Keratinocyte (primary cell): ENCODE measurements at regions not wholly inside any gene's neighbourhood (a gene's known extent, or its start where the extent isn't known, plus 50 kb on each side); places are given as distances from the start of the nearest gene placed in this dataset.

ENCODE experiments used
- DNase-seq: peaks from one replicate; pipeline ENCODE4 v3.0.0-alpha.2; 2011; ENCODE audit warnings: low read depth, missing footprints, low spot score
- FAIRE-seq: peaks from 2 replicates; lab custom pipeline; 2011; peaks lifted over from hg19 to GRCh38; lab: Jason Lieb, UNC
- H2AFZ ChIP-seq: 2 replicates; pipeline ENCODE4 v1.6.0; 2012; ENCODE audit warnings: low read length, control low read depth, inconsistent platforms; ENCODE audit not compliant: control insufficient read depth
- H3K27ac ChIP-seq: 2 replicates; pipeline ENCODE4 v1.5.1; 2011; ENCODE audit warnings: low read length; ENCODE audit not compliant: control insufficient read depth, insufficient read depth
- H3K27me3 ChIP-seq: 3 replicates; pipeline ENCODE4 v1.6.0; 2011; ENCODE audit warnings: low read length; ENCODE audit not compliant: control insufficient read depth, insufficient read depth; ENCODE audit errors: extremely low read depth
- H3K36me3 ChIP-seq, 2 experiments: 2 replicates in 1 of 2; 3 replicates in 1 of 2; pipeline ENCODE4 v1.5.1; 2011; ENCODE audit warnings: low read length in 2 of 2, mild to moderate bottlenecking in 1 of 2; ENCODE audit not compliant: control insufficient read depth in 2 of 2, insufficient read depth in 2 of 2; ENCODE audit errors: extremely low read depth in 1 of 2
- H3K4me1 ChIP-seq: 3 replicates; pipeline ENCODE4 v1.5.1; 2011; ENCODE audit warnings: low read length; ENCODE audit not compliant: control insufficient read depth, insufficient read depth; ENCODE audit errors: extremely low read depth
- H3K4me2 ChIP-seq: 3 replicates; pipeline ENCODE4 v1.6.0; 2011; ENCODE audit warnings: low read depth, low read length; ENCODE audit not compliant: control insufficient read depth, insufficient read depth; ENCODE audit errors: extremely low read depth
- H3K4me3 ChIP-seq, 3 experiments: fragments of 200-600 bp in 1 of 3; sonication (generic) in 1 of 3; 2 replicates in 2 of 3; 3 replicates in 1 of 3; pipeline ENCODE4 v1.5.1; 2011 to 2016; ENCODE audit warnings: low read length in 3 of 3, mild to moderate bottlenecking in 3 of 3, control low read depth in 2 of 3, inconsistent platforms in 1 of 3, low read depth in 1 of 3, mixed read lengths in 1 of 3, mixed run types in 1 of 3, moderate library complexity in 1 of 3; ENCODE audit not compliant: control insufficient read depth in 2 of 3, insufficient read depth in 2 of 3; ENCODE audit errors: extremely low read depth in 1 of 3
- H3K79me2 ChIP-seq: 2 replicates; pipeline ENCODE4 v1.6.0; 2012; ENCODE audit warnings: low read length; ENCODE audit not compliant: control insufficient read depth, insufficient read depth
- H3K9ac ChIP-seq: 3 replicates; pipeline ENCODE4 v1.6.0; 2011; ENCODE audit warnings: low read length; ENCODE audit not compliant: control insufficient read depth, insufficient read depth; ENCODE audit errors: extremely low read depth
- H3K9me1 ChIP-seq: 3 replicates; pipeline ENCODE4 v1.6.0; 2011; ENCODE audit warnings: low read length; ENCODE audit not compliant: control insufficient read depth, insufficient read depth; ENCODE audit errors: extremely low read depth
- H3K9me3 ChIP-seq: 2 replicates; pipeline ENCODE4 v1.5.1; 2012; ENCODE audit warnings: low read depth, low read length; ENCODE audit not compliant: control insufficient read depth
- H4K20me1 ChIP-seq: 3 replicates; pipeline ENCODE4 v1.6.0; 2011; ENCODE audit warnings: low read length; ENCODE audit not compliant: control insufficient read depth, insufficient read depth; ENCODE audit errors: extremely low read depth
- CTCF ChIP-seq, 3 experiments: IDR thresholded peaks in 1 of 3; conservative IDR thresholded peaks in 1 of 3; optimal IDR thresholded peaks in 1 of 3; 2 replicates in 2 of 3; 3 replicates in 1 of 3; pipeline versions ENCODE3 to v1.5.1; 2011; ENCODE audit warnings: low read length in 3 of 3, mild to moderate bottlenecking in 3 of 3, moderate library complexity in 2 of 3, control low read depth in 1 of 3, inconsistent platforms in 1 of 3; ENCODE audit not compliant: insufficient read depth in 2 of 3; ENCODE audit errors: extremely low read depth in 1 of 3
- EZH2 ChIP-seq: IDR thresholded peaks from one replicate; pipeline ENCODE4 v1.6.1; 2012; ENCODE audit warnings: inconsistent platforms, mild to moderate bottlenecking, low read length, moderate library complexity
- dilution Hi-C: fragments of 300-500 bp; cut with MboI; formaldehyde crosslinking; loops from one replicate; pipeline ENCODE4 v1.7.0; 2020; ENCODE audit warnings: low sequenced_read_pairs; ENCODE audit not compliant: extremely low pct_ligation_motif_present

GRCh38 chr5:22965960-22966359 lies 112.8 kb upstream of the CDH12 start:
- no peaks in the 10 kb centered on the region for H3K4me1 ChIP-seq
- no peaks in the 10 kb centered on the region for H3K36me3 ChIP-seq
- no peaks in the 10 kb centered on the region for H4K20me1 ChIP-seq
- TF ChIP-seq CTCF (optimal IDR thresholded peaks at IDR 0.05 in 1 of 3, IDR thresholded peaks at IDR 0.05 in 1 of 3, conservative IDR thresholded peaks at IDR 0.05 in 1 of 3; ENCODE audit: extremely low read depth in 1 of 3, insufficient read depth in 2 of 3, low read length in 3 of 3) (no peak), EZH2 (no peak)
- FAIRE-seq (no peak), DNase-seq (no peak)
- no peak overlapping the region for H3K4me2 ChIP-seq
- H3K9me3 ChIP-seq = no peaks in the 10 kb centered on the region
- H3K79me2 ChIP-seq = no peaks in the 10 kb centered on the region
- H3K4me3 ChIP-seq = no peak overlapping the region
- H3K9me1 ChIP-seq = no peaks in the 10 kb centered on the region
- dilution Hi-C loops = no loop called here
- H3K27me3 ChIP-seq = no peaks in the 10 kb centered on the region
- H3K9ac ChIP-seq = no peak overlapping the region
- H2AFZ ChIP-seq = no peak overlapping the region
- no peak overlapping the region for H3K27ac ChIP-seq

GRCh38 chr5:22964632-22965031 lies 111.5 kb upstream of the CDH12 start:
- dilution Hi-C loops = no loop called here
- no peak for FAIRE-seq

More at GRCh38 chr5:22964632-22965031, 111.5 kb upstream of the CDH12 start:
- DNase-seq = no peak
- Histone ChIP-seq H4K20me1 (no peaks in the 10 kb centered on the region), H3K27me3 (no peaks in the 10 kb centered on the region), H3K4me1 (no peaks in the 10 kb centered on the region), H3K4me2 (no peak overlapping the region), H3K9me1 (no peaks in the 10 kb centered on the region), H3K79me2 (no peaks in the 10 kb centered on the region), H3K36me3 (no peaks in the 10 kb centered on the region), H3K4me3 (no peak overlapping the region), H3K9me3 (no peaks in the 10 kb centered on the region), H3K27ac (no peak overlapping the region), H3K9ac (no peak overlapping the region), H2AFZ (no peak overlapping the region)
- TF ChIP-seq CTCF (optimal IDR thresholded peaks at IDR 0.05 in 1 of 3, IDR thresholded peaks at IDR 0.05 in 1 of 3, conservative IDR thresholded peaks at IDR 0.05 in 1 of 3; ENCODE audit: extremely low read depth in 1 of 3, insufficient read depth in 2 of 3, low read length in 3 of 3) (no peak), EZH2 (no peak)
